ENCODE measurements at regions not wholly inside any gene's neighbourhood (a gene's known extent, or its start where the extent isn't known, plus 50 kb on each side); places are given as distances from the start of the nearest gene placed in this dataset.

GRCh38 chr6:22512686-22513427 is 56.5 kb upstream of the HDGFL1 start:
- DNase-seq (ENCODE audit: low read depth): peak; percentile 61
- no peak overlapping the region for H3K4me3 ChIP-seq (ENCODE audit: low read length)
- TF ChIP-seq CTCF (conservative IDR thresholded peaks at IDR 0.05; ENCODE audit: low read depth, low read length): no peak

GRCh38 chr6:22513667-22514066 is 55.7 kb upstream of the HDGFL1 start:
- no peak for DNase-seq (ENCODE audit: low read depth)
- no peak for TF ChIP-seq CTCF (conservative IDR thresholded peaks at IDR 0.05; ENCODE audit: low read depth, low read length)
- no peak overlapping the region for H3K4me3 ChIP-seq (ENCODE audit: low read length)

GRCh38 chr6:22519237-22519636 is 50.1 kb upstream of the HDGFL1 start:
- DNase-seq (ENCODE audit: low read depth): no peak

More at GRCh38 chr6:22519237-22519636, 50.1 kb upstream of the HDGFL1 start:
- no peak overlapping the region for H3K4me3 ChIP-seq (ENCODE audit: low read length)
- TF ChIP-seq CTCF (conservative IDR thresholded peaks at IDR 0.05; ENCODE audit: low read depth, low read length): no peak

All from retinal pigment epithelial cell (primary cell).